ENCODE measurements at regions not wholly inside any gene's neighbourhood (a gene's known extent, or its start where the extent isn't known, plus 50 kb on each side); places are given as distances from the start of the nearest gene placed in this dataset.

GRCh38 chrX:96566878-96567277 lies 117.8 kb upstream of the DIAPH2 start:
- Histone ChIP-seq H2AK5ac (ENCODE audit: low read depth, low read length) (no peak overlapping the region), H3K4me1 (replicated peaks in 1 of 4; ENCODE audit: control insufficient read depth in 3 of 4, insufficient read depth in 4 of 4, low read length in 3 of 4) (no peaks in the 10 kb centered on the region), H3K79me2 (ENCODE audit: control insufficient read depth in 1 of 2, insufficient read depth in 2 of 2, low read length in 2 of 2) (no peaks in the 10 kb centered on the region), H3K4me2 (ENCODE audit: insufficient read depth in 1 of 2, low read depth in 2 of 2, low read length in 2 of 2) (no peak overlapping the region), H4K91ac (replicated peaks; ENCODE audit: insufficient read length, low read length) (no peak overlapping the region), H3K27me3 (replicated peaks in 1 of 4; ENCODE audit: control insufficient read depth in 3 of 4, extremely low read depth in 1 of 4, insufficient read depth in 3 of 4, low read length in 3 of 4) (no peaks in the 10 kb centered on the region), H3K56ac (replicated peaks; ENCODE audit: insufficient read length, low read depth, low read length) (no peak overlapping the region), H3K79me1 (ENCODE audit: low read depth, low read length) (no peaks in the 10 kb centered on the region), H3K4ac (replicated peaks; ENCODE audit: insufficient read length, low read depth, low read length) (no peak overlapping the region), H3K27ac (ENCODE audit: low read depth, low read length) (no peak overlapping the region), H2BK5ac (ENCODE audit: low read depth, low read length) (no peak overlapping the region), H4K8ac (ENCODE audit: extremely low read depth, insufficient read depth, low read length) (no peak overlapping the region), H3K23ac (ENCODE audit: insufficient read length) (no peak overlapping the region), H2BK120ac (replicated peaks; ENCODE audit: low read depth, low read length) (no peak overlapping the region), H2BK15ac (ENCODE audit: low read length) (no peak overlapping the region), H3K9me3 (ENCODE audit: insufficient read depth in 2 of 2, low read depth in 1 of 2, low read length in 1 of 2) (no peaks in the 10 kb centered on the region), H2BK12ac (ENCODE audit: low read depth, low read length) (no peak overlapping the region), H2BK20ac (ENCODE audit: low read length) (no peak overlapping the region), H3K9ac (replicated peaks in 1 of 4; ENCODE audit: extremely low read depth in 1 of 4, low read depth in 3 of 4, low read length in 3 of 4) (no peak overlapping the region), H3K4me3 (ENCODE audit: extremely low read depth in 1 of 4, insufficient read depth in 2 of 4, low read depth in 3 of 4, low read length in 4 of 4) (no peak overlapping the region), H3K36me3 (ENCODE audit: control insufficient read depth in 2 of 4, insufficient read depth in 4 of 4, low read length in 3 of 4) (no peaks in the 10 kb centered on the region), H3K23me2 (ENCODE audit: low read depth, low read length) (no peaks in the 10 kb centered on the region), H3K14ac (ENCODE audit: insufficient read length) (no peak overlapping the region), H2AFZ (ENCODE audit: low read length) (no peak overlapping the region), H4K5ac (ENCODE audit: insufficient read length, low read depth, low read length) (no peak overlapping the region), H3K18ac (ENCODE audit: extremely low read depth, low read length) (no peak overlapping the region), H4K20me1 (replicated peaks in 1 of 2; ENCODE audit: control insufficient read depth in 1 of 2, insufficient read depth in 2 of 2, low read length in 2 of 2) (no peaks in the 10 kb centered on the region)
- no peak for TF ChIP-seq SP4 (IDR thresholded peaks at IDR 0.05; ENCODE audit: low read length)
- no peak for TF ChIP-seq SRF (IDR thresholded peaks at IDR 0.05; ENCODE audit: low read depth, low read length)
- TF ChIP-seq SAP30 (IDR thresholded peaks at IDR 0.05; ENCODE audit: insufficient read depth, insufficient replicate concordance, low read length) = no peak
- TF ChIP-seq TCF12 (IDR thresholded peaks at IDR 0.05; ENCODE audit: low read depth, low read length) = no peak
- no peak for TF ChIP-seq BACH1 (IDR thresholded peaks at IDR 0.05; ENCODE audit: low read length)
- TF ChIP-seq EP300 (IDR thresholded peaks at IDR 0.05; ENCODE audit: borderline replicate concordance in 1 of 2, low read depth in 2 of 2, low read length in 2 of 2) = no peak
- TF ChIP-seq FOSL1 (IDR thresholded peaks at IDR 0.05; ENCODE audit: insufficient read depth, low read depth, low read length) = no peak
- no peak for TF ChIP-seq RAD21 (IDR thresholded peaks at IDR 0.05 in 1 of 2, conservative IDR thresholded peaks at IDR 0.05 in 1 of 2; ENCODE audit: low read depth in 2 of 2, low read length in 2 of 2)
- TF ChIP-seq RFX5 (IDR thresholded peaks at IDR 0.05; ENCODE audit: borderline replicate concordance, low read depth, low read length) = no peak
- no peak for TF ChIP-seq KDM4A (IDR thresholded peaks at IDR 0.05; ENCODE audit: low read depth, low read length, severe bottlenecking)
- ChIA-PET POLR2A (ENCODE audit: partially characterized antibody) (no interaction called here), CTCF (ENCODE audit: partially characterized antibody) (interaction anchor here (0.8 kb wide), 1 partner anchor 26 kb away, joined by 3 read pairs; no protein-coding TSS in a partner anchor)
- DNase-seq (ENCODE audit: low read depth in 1 of 2, low spot score in 2 of 2) = no peak
- 89% methylated on average over 3 of the region's 3 CpGs; no CpG with 5 or more reads in 1 of the 2 experiments for WGBS, 2 experiments (ENCODE audit: extremely low coverage in 1 of 2, insufficient coverage in 1 of 2, insufficient read length in 1 of 2, insufficient replicate concordance in 2 of 2, low coverage in 1 of 2, low lambda C conversion rate in 2 of 2, missing lambda C conversion rate in 1 of 2)
- no peak for FAIRE-seq
